ENCODE measurements at regions not wholly inside any gene's neighbourhood (a gene's known extent, or its start where the extent isn't known, plus 50 kb on each side); places are given as distances from the start of the nearest gene placed in this dataset.

GRCh38 chr2:9142551-9143263 is 63.9 kb upstream of the ASAP2 start (continued):
- peak; percentile 81; the same call in 1 of the 2 replicates for TF ChIP-seq HNF1B (CRISPR knock-in tag; IDR thresholded peaks at IDR 0.05)
- no peak for TF ChIP-seq ZNF569 (CRISPR knock-in tag; IDR thresholded peaks at IDR 0.05; ENCODE audit: borderline replicate concordance)
- 0 out of 2 replicates have a peak, but pooled peaks have one; percentile 7 for TF ChIP-seq ZNF280B (CRISPR knock-in tag; IDR thresholded peaks at IDR 0.05; ENCODE audit: borderline replicate concordance)
- TF ChIP-seq NAIF1 (CRISPR knock-in tag; IDR thresholded peaks at IDR 0.05; ENCODE audit: borderline replicate concordance): no peak
- TF ChIP-seq MXI1 (IDR thresholded peaks at IDR 0.05; ENCODE audit: borderline replicate concordance, low read depth, low read length): peak; percentile 34; the same call in 1 of the 3 replicates
- peak; percentile 64; the same call in 1 of the 2 replicates for TF ChIP-seq ZMYM3 (CRISPR knock-in tag; IDR thresholded peaks at IDR 0.05)
- 0 out of 2 replicates have a peak, but pooled peaks have one; percentile 60 for TF ChIP-seq ZSCAN20 (CRISPR knock-in tag; IDR thresholded peaks at IDR 0.05; ENCODE audit: borderline replicate concordance)
- TF ChIP-seq ZKSCAN8 (CRISPR knock-in tag; IDR thresholded peaks at IDR 0.05; ENCODE audit: borderline replicate concordance): peak; percentile 75; the same call in 1 of the 2 replicates
- TF ChIP-seq MAFK (conservative IDR thresholded peaks at IDR 0.05 in 1 of 2, IDR thresholded peaks at IDR 0.05 in 1 of 2; ENCODE audit: low read length in 2 of 2): 0 out of 4 replicates have a peak, but pooled peaks of 1 of the 2 experiments have one; percentile 2
- peak; percentile 47; the same call in 1 of the 2 replicates for TF ChIP-seq GPN1 (CRISPR knock-in tag; IDR thresholded peaks at IDR 0.05; ENCODE audit: borderline replicate concordance)
- TF ChIP-seq TBL1XR1 (IDR thresholded peaks at IDR 0.05; ENCODE audit: borderline replicate concordance, low read length, partially characterized antibody): no peak
- no peak for TF ChIP-seq ZNF282 (IDR thresholded peaks at IDR 0.05; ENCODE audit: partially characterized antibody)
- TF ChIP-seq ZBTB20 (CRISPR knock-in tag; IDR thresholded peaks at IDR 0.05; ENCODE audit: borderline replicate concordance, low read depth): peak; percentile 39; the same call in 1 of the 2 replicates
- peak; percentile 98 for TF ChIP-seq ZNF619 (CRISPR knock-in tag; IDR thresholded peaks at IDR 0.05)
- peak; percentile 4; the same call in 1 of the 2 replicates for TF ChIP-seq HNF4A (CRISPR knock-in tag; IDR thresholded peaks at IDR 0.05)
- TF ChIP-seq SMAD3 (CRISPR knock-in tag; IDR thresholded peaks at IDR 0.05): peak; percentile 40; the same call in 1 of the 2 replicates
- TF ChIP-seq TARDBP (CRISPR knock-in tag; IDR thresholded peaks at IDR 0.05): peak; percentile 86
- TF ChIP-seq SIN3B (IDR thresholded peaks at IDR 0.05; ENCODE audit: low read length): no peak
- TF ChIP-seq GATAD1 (CRISPR knock-in tag; IDR thresholded peaks at IDR 0.05): peak; percentile 74
- TF ChIP-seq POGZ (CRISPR knock-in tag; IDR thresholded peaks at IDR 0.05): peak; percentile 71
- TF ChIP-seq PHF21A (CRISPR knock-in tag; IDR thresholded peaks at IDR 0.05): peak; percentile 58; the same call in 1 of the 2 replicates
- TF ChIP-seq WIZ (CRISPR knock-in tag; IDR thresholded peaks at IDR 0.05): 0 out of 2 replicates have a peak, but pooled peaks have one; percentile 21
- TF ChIP-seq PRDM15 (CRISPR knock-in tag; IDR thresholded peaks at IDR 0.05): no peak
- TF ChIP-seq ZFP36L1 (CRISPR knock-in tag; IDR thresholded peaks at IDR 0.05): peak; percentile 48; the same call in 1 of the 2 replicates

Measured in HepG2 (cell line).